Nephron (organoid): ENCODE measurements at regions not wholly inside any gene's neighbourhood (a gene's known extent, or its start where the extent isn't known, plus 50 kb on each side); places are given as distances from the start of the nearest gene placed in this dataset.
A peak's percentile ranks its signal among the peaks of the same experiment; 100 is the strongest.
"Not testable (repeated sequence)": the region's sequence is repeated elsewhere in the genome, so short reads cannot be mapped to it uniquely, and the experiment has no call there.

Experiments
- H3K27ac Mint-ChIP-seq, 3 experiments: 2 replicates each; pipeline ENCODE4 v1.8.0; 2020; ENCODE audit warnings: mixed read lengths in 3 of 3, mild to moderate bottlenecking in 2 of 3, moderate library complexity in 1 of 3
- H3K27me3 Mint-ChIP-seq: 2 replicates; pipeline ENCODE4 v1.8.0; 2021; ENCODE audit warnings: low read depth, mild to moderate bottlenecking, moderate library complexity, mixed read lengths
- H3K36me3 Mint-ChIP-seq: 2 replicates; pipeline ENCODE4 v1.8.0; 2020; ENCODE audit warnings: low read depth, mixed read lengths
- H3K4me1 Mint-ChIP-seq: 2 replicates; pipeline ENCODE4 v1.8.0; 2020; ENCODE audit warnings: mixed read lengths
- H3K4me3 Mint-ChIP-seq, 3 experiments: 2 replicates each; pipeline ENCODE4 v1.8.0; 2020; ENCODE audit warnings: mild to moderate bottlenecking in 3 of 3, mixed read lengths in 3 of 3, moderate library complexity in 2 of 3
- H3K9me3 Mint-ChIP-seq: 2 replicates; pipeline ENCODE4 v1.8.0; 2020; ENCODE audit warnings: mixed read lengths
- CTCF ChIP-seq, 3 experiments: fragments of 200-600 bp; sonication (generic); IDR thresholded peaks; one replicate each; pipeline ENCODE4 v1.5.0; 2021; ENCODE audit warnings: antibody characterized with exemption in 3 of 3; ENCODE audit not compliant: unreplicated experiment in 3 of 3

GRCh38 chr11:45745065-45745811 lies 59.7 kb upstream of the SLC35C1 start:
- no peak overlapping the region for H3K4me3 Mint-ChIP-seq
- TF ChIP-seq CTCF (IDR thresholded peaks at IDR 0.05; ENCODE audit: unreplicated experiment in 3 of 3): no peak
- H3K27ac Mint-ChIP-seq: peak overlapping the region in 2 of 3 experiments; percentile 46 to 72
- peaks cover 16% of the 10 kb centered on the region for H3K4me1 Mint-ChIP-seq
- no peaks in the 10 kb centered on the region for H3K36me3 Mint-ChIP-seq
- H3K27me3 Mint-ChIP-seq: peaks cover 6% of the 10 kb centered on the region
- H3K9me3 Mint-ChIP-seq: no peaks in the 10 kb centered on the region

- Mint-ChIP-seq H3K27me3 (peaks cover 3% of the 10 kb centered on the region), H3K27ac (no peak overlapping the region)
These were observed 61.1 kb upstream of the SLC35C1 start for GRCh38 chr11:45743556-45744468.

GRCh38 chr11:45741582-45741981 lies 63.4 kb upstream of the SLC35C1 start:
- H3K36me3 Mint-ChIP-seq: no peaks in the 10 kb centered on the region
- peaks cover 18% of the 10 kb centered on the region for H3K4me1 Mint-ChIP-seq
- no peak overlapping the region for H3K4me3 Mint-ChIP-seq
- no peak for TF ChIP-seq CTCF (IDR thresholded peaks at IDR 0.05; ENCODE audit: unreplicated experiment in 3 of 3)
- peaks cover 4% of the 10 kb centered on the region for H3K9me3 Mint-ChIP-seq
- peaks cover 9% of the 10 kb centered on the region for H3K27me3 Mint-ChIP-seq
- no peak overlapping the region for H3K27ac Mint-ChIP-seq

More at GRCh38 chr11:45743556-45744468, 61.1 kb upstream of the SLC35C1 start:
- Mint-ChIP-seq H3K36me3 (no peaks in the 10 kb centered on the region), H3K9me3 (no peaks in the 10 kb centered on the region), H3K4me1 (peaks cover 18% of the 10 kb centered on the region), H3K4me3 (no peak overlapping the region)
- no peak for TF ChIP-seq CTCF (IDR thresholded peaks at IDR 0.05; ENCODE audit: unreplicated experiment in 3 of 3)

- no peaks in the 10 kb centered on the region for H3K36me3 Mint-ChIP-seq
- H3K27me3 Mint-ChIP-seq: peaks cover 9% of the 10 kb centered on the region
- H3K9me3 Mint-ChIP-seq: peaks cover 8% of the 10 kb centered on the region
- no peak for TF ChIP-seq CTCF (IDR thresholded peaks at IDR 0.05; ENCODE audit: unreplicated experiment in 3 of 3)
- peaks cover 18% of the 10 kb centered on the region for H3K4me1 Mint-ChIP-seq
- no peak overlapping the region for H3K27ac Mint-ChIP-seq
- H3K4me3 Mint-ChIP-seq: no peak overlapping the region
These were observed 63.9 kb upstream of the SLC35C1 start for GRCh38 chr11:45741032-45741431.

- Mint-ChIP-seq H3K27ac (no peak overlapping the region), H3K4me3 (no peak overlapping the region), H3K4me1 (peaks cover 13% of the 10 kb centered on the region), H3K36me3 (no peaks in the 10 kb centered on the region), H3K27me3 (peaks cover 6% of the 10 kb centered on the region), H3K9me3 (peaks cover 8% of the 10 kb centered on the region)
- no peak for TF ChIP-seq CTCF (IDR thresholded peaks at IDR 0.05; ENCODE audit: unreplicated experiment in 3 of 3)
These were observed 65.1 kb upstream of the SLC35C1 start for GRCh38 chr11:45739866-45740265.

- H3K27me3 Mint-ChIP-seq, H3K4me3 Mint-ChIP-seq, H3K27ac Mint-ChIP-seq, H3K9me3 Mint-ChIP-seq, H3K36me3 Mint-ChIP-seq: not testable (repeated sequence)
- H3K4me1 Mint-ChIP-seq: peaks cover 11% of the 10 kb centered on the region
These were observed 65.9 kb upstream of the SLC35C1 start for GRCh38 chr11:45739071-45739470.

GRCh38 chr11:45738194-45738593 lies 66.8 kb upstream of the SLC35C1 start:
- H3K9me3 Mint-ChIP-seq, H3K27ac Mint-ChIP-seq, H3K27me3 Mint-ChIP-seq, H3K36me3 Mint-ChIP-seq, H3K4me3 Mint-ChIP-seq: not testable (repeated sequence)
- peaks cover 11% of the 10 kb centered on the region for H3K4me1 Mint-ChIP-seq
